Left lung (tissue), 4 donors: ENCODE measurements at regions not wholly inside any gene's neighbourhood (a gene's known extent, or its start where the extent isn't known, plus 50 kb on each side); places are given as distances from the start of the nearest gene placed in this dataset.

Experiments used
- ATAC-seq: fragments of 200-7000 bp; cut with Tn5 transposase; one replicate; pipeline ENCODE4 v1.9.1; 2020; ENCODE audit warnings: moderate library complexity
- DNase-seq, 4 donors: peaks; one replicate each; pipeline ENCODE4 v3.0.0-alpha.2; 2013 to 2020
- H3K27ac ChIP-seq, 2 donors: fragments of 200-600 bp; sonication (generic) in 1 of 2; one replicate each; pipeline versions ENCODE4 v1.5.0 to v1.8.0; 2020 to 2021
- H3K27me3 ChIP-seq, 2 donors: fragments of 200-600 bp; sonication (generic) in 1 of 2; one replicate each; pipeline versions ENCODE4 v1.5.0 to v1.8.0; 2020 to 2021
- H3K36me3 ChIP-seq, 2 donors: fragments of 200-600 bp; sonication (generic) in 1 of 2; one replicate each; pipeline versions ENCODE4 v1.5.0 to v1.8.0; 2020 to 2021
- H3K4me1 ChIP-seq, 2 donors: fragments of 200-600 bp; one replicate each; pipeline ENCODE4 v1.8.0; 2021
- H3K4me3 ChIP-seq, 2 donors: fragments of 200-600 bp; sonication (generic) in 1 of 2; one replicate each; pipeline versions ENCODE4 v1.5.0 to v1.8.0; 2020 to 2021; ENCODE audit warnings: mild to moderate bottlenecking in 1 of 2
- H3K9me3 ChIP-seq, 2 donors: fragments of 200-600 bp; sonication (generic) in 1 of 2; one replicate each; pipeline versions ENCODE4 v1.5.0 to v1.8.0; 2020 to 2021
- intact Hi-C, 2 donors: fragments of 100-400 bp; cut with DNase I; formaldehyde crosslinking; loops; one replicate each; pipeline versions ENCODE4 v1.11.2 to v1.14.2; 2022
- TF ChIP-seq, protein P1 (sequence below), 2 donors: fragments of 200-600 bp; sonication (generic) in 1 of 2; IDR thresholded peaks; one replicate each; pipeline versions ENCODE4 v1.5.0 to v1.8.0; 2021; ENCODE audit warnings: antibody characterized with exemption in 2 of 2
- donor health status: DM: no; HTN: yes; CAD: no.
- donor health status: DM: no; HTN: no; CAD: no.

DNA sequence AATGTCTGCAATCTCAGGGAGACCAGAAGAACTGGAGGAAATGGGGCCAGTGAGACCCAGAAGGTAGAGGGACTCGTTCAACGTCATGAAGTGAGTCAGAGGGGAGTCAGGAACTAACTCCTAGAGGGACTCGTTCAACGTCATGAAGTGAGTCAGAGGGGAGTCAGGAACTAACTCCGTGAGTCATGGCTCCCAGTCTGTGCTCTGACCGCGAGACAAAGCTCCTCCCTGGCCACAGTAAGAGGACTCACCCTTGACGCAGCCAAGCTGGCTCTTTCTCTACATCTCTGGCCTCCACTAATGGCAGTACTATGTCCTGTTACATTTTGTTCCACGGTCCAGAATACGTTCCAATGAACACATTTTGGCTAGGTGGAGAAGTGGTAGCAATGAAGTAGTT is 902.5 kb downstream of the KCNJ2 start:
- Histone ChIP-seq H3K9me3 (no peaks in the 10 kb centered on the region), H3K36me3 (no peaks in the 10 kb centered on the region), H3K27me3 (no peaks in the 10 kb centered on the region), H3K4me3 (no peak overlapping the region), H3K4me1 (no peaks in the 10 kb centered on the region), H3K27ac (no peak overlapping the region)
- TF ChIP-seq, protein P1, sequence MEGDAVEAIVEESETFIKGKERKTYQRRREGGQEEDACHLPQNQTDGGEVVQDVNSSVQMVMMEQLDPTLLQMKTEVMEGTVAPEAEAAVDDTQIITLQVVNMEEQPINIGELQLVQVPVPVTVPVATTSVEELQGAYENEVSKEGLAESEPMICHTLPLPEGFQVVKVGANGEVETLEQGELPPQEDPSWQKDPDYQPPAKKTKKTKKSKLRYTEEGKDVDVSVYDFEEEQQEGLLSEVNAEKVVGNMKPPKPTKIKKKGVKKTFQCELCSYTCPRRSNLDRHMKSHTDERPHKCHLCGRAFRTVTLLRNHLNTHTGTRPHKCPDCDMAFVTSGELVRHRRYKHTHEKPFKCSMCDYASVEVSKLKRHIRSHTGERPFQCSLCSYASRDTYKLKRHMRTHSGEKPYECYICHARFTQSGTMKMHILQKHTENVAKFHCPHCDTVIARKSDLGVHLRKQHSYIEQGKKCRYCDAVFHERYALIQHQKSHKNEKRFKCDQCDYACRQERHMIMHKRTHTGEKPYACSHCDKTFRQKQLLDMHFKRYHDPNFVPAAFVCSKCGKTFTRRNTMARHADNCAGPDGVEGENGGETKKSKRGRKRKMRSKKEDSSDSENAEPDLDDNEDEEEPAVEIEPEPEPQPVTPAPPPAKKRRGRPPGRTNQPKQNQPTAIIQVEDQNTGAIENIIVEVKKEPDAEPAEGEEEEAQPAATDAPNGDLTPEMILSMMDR (IDR thresholded peaks at IDR 0.05): no peak
- intact Hi-C loops: no loop called here
- DNase-seq: peak in 1 of 4 donors; percentile 40
- peak; percentile 48 for ATAC-seq

DNA sequence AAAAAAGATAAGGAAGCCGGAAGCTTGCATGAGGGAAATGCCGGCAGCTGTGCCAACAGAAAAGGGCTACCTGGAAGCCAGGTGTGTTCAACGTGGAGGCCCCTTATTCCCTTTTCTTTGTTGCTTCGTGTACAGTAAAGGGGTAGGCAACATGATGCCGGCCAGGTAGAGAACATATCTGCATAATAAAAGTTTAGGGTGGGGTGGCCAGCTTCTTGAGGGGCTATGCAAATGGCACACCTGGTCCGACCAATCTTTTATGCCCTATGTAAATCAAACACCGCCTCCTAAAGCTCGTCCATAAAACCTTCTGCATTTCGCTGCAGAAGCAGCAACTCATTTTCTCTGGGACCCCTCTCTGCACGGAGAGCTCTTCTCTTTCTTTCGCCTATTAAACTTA is 911.6 kb downstream of the KCNJ2 start:
- Histone ChIP-seq H3K27me3 (no peaks in the 10 kb centered on the region), H3K27ac (no peak overlapping the region), H3K4me3 (no peak overlapping the region), H3K36me3 (no peaks in the 10 kb centered on the region), H3K4me1 (no peaks in the 10 kb centered on the region), H3K9me3 (no peaks in the 10 kb centered on the region)
- TF ChIP-seq, protein P1 (IDR thresholded peaks at IDR 0.05): no peak
- DNase-seq (no peak), ATAC-seq (no peak)
- intact Hi-C loops: no loop called here

DNA sequence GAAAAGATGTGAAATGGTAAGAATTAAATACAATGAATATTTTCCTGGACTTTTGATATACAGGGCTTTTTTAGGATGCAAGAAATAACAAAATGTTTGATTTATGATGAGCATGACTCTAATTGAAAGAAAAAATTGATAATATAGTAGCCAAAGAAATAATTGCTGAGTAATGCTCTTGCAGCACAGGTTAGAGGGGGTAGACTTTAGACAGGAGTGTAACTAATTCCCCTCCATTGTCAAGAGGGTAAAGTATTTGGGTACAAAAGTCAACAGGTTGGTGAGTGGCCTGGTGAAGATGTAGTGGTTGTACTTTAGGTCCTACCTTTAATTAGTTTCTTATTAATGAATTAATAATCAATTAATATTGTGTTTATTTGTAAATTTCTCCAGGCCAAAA is 912.3 kb downstream of the KCNJ2 start:
- no peak overlapping the region for H3K27ac ChIP-seq
- TF ChIP-seq, protein P1 (IDR thresholded peaks at IDR 0.05): no peak
- H3K27me3 ChIP-seq: no peaks in the 10 kb centered on the region
- H3K4me1 ChIP-seq: no peaks in the 10 kb centered on the region
- intact Hi-C loops: no loop called here
- H3K9me3 ChIP-seq: no peaks in the 10 kb centered on the region
- no peaks in the 10 kb centered on the region for H3K36me3 ChIP-seq
- ATAC-seq (no peak), DNase-seq (no peak)
- H3K4me3 ChIP-seq: no peak overlapping the region

DNA sequence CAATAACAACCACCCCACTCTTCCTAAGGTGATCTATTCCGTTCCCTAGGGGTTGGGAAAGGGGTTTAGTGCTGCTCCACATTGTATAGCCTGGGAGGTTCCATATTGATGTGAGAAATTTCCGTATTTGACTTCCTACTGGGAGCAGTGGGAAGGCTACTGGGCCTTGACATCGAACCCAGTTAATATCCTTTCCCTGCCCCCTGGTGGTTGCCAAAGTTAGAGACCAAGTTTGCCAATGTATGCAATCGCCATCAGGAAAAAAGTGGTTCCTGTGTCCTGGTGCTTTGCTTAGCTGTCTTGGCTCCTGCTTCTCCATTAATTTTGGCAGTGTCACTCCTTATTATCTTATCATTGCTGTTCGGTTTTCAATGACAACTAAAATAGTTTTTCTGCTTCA is 914.9 kb downstream of the KCNJ2 start:
- no peaks in the 10 kb centered on the region for H3K36me3 ChIP-seq
- ATAC-seq: peak; percentile 72
- no peak overlapping the region for H3K4me3 ChIP-seq
- no peaks in the 10 kb centered on the region for H3K4me1 ChIP-seq
- H3K27me3 ChIP-seq: no peaks in the 10 kb centered on the region
- no peak overlapping the region for H3K27ac ChIP-seq
- no peaks in the 10 kb centered on the region for H3K9me3 ChIP-seq
- DNase-seq: no peak
- intact Hi-C loops: no loop called here
- TF ChIP-seq, protein P1 (IDR thresholded peaks at IDR 0.05): peak; percentile 28 to 34

DNA sequence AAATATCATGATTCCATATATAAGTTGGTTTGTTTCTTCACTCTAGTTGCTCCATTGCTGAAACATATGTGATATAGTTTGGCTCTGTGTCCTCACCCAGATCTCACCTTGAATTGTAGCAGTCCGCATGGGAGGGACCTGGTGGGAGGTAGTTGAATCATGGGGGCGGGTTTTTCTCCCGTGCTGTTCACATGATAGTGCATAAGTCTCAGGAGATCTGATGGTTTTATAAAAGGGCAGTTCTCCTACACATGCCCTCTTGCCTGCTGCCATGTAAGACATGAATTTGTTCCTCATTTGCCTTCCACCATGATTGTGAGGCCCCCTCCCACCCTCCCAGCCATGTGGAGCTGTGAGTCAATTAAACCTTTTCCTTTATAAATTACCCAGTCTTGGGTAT is 915.5 kb downstream of the KCNJ2 start:
- DNase-seq: no peak
- Histone ChIP-seq H3K9me3 (no peaks in the 10 kb centered on the region), H3K36me3 (no peaks in the 10 kb centered on the region), H3K4me1 (no peaks in the 10 kb centered on the region), H3K27ac (no peak overlapping the region), H3K27me3 (no peaks in the 10 kb centered on the region), H3K4me3 (no peak overlapping the region)
- TF ChIP-seq, protein P1 (IDR thresholded peaks at IDR 0.05): no peak
- no peak for ATAC-seq
- intact Hi-C loops: no loop called here
